KMS-11 (cell line): ENCODE measurements at regions not wholly inside any gene's neighbourhood (a gene's known extent, or its start where the extent isn't known, plus 50 kb on each side); places are given as distances from the start of the nearest gene placed in this dataset.

ENCODE experiments used
- H2AFZ ChIP-seq: fragments of 200-600 bp; sonication (generic); 2 replicates; pipeline ENCODE4 v1.6.1; 2016; ENCODE audit warnings: antibody characterized with exemption, mixed run types, low read depth
- H3K27ac ChIP-seq: fragments of 200-600 bp; sonication (generic); 2 replicates; pipeline ENCODE4 v1.6.1; 2016; ENCODE audit warnings: mild to moderate bottlenecking, mixed run types
- H3K27me3 ChIP-seq: fragments of 200-600 bp; sonication (generic); 2 replicates; pipeline ENCODE4 v1.6.1; 2017; ENCODE audit warnings: mild to moderate bottlenecking, low read depth, mixed run types, moderate library complexity; ENCODE audit not compliant: insufficient read depth
- H3K36me3 ChIP-seq: fragments of 200-600 bp; sonication (generic); 2 replicates; pipeline ENCODE4 v1.6.1; 2017; ENCODE audit warnings: mild to moderate bottlenecking, mixed run types; ENCODE audit not compliant: insufficient read depth
- H3K4me1 ChIP-seq: fragments of 200-600 bp; sonication (generic); 2 replicates; pipeline ENCODE4 v1.6.1; 2016; ENCODE audit warnings: mild to moderate bottlenecking, low read depth, mixed run types; ENCODE audit not compliant: poor library complexity, severe bottlenecking
- H3K4me2 ChIP-seq: fragments of 200-600 bp; sonication (generic); 2 replicates; pipeline ENCODE4 v1.7.0; 2016; ENCODE audit warnings: mild to moderate bottlenecking, mixed run types
- H3K4me3 ChIP-seq: fragments of 200-600 bp; sonication (generic); IDR thresholded peaks from 2 replicates; pipeline ENCODE4 v1.6.1; 2017; ENCODE audit warnings: low read depth, low read length, mixed read lengths; ENCODE audit not compliant: insufficient read depth
- H3K79me2 ChIP-seq: fragments of 200-600 bp; sonication (generic); 2 replicates; pipeline ENCODE4 v1.6.1; 2016; ENCODE audit warnings: low read depth, mixed run types; ENCODE audit not compliant: insufficient read depth
- H3K9ac ChIP-seq: fragments of 200-600 bp; sonication (generic); 2 replicates; pipeline ENCODE4 v1.6.1; 2016; ENCODE audit warnings: mild to moderate bottlenecking, mixed run types
- H4K20me1 ChIP-seq: fragments of 200-600 bp; sonication (generic); 2 replicates; pipeline ENCODE4 v1.6.1; 2016; ENCODE audit warnings: mild to moderate bottlenecking, mixed run types; ENCODE audit not compliant: insufficient read depth
- TF ChIP-seq, protein P1 (sequence below): fragments of 200-600 bp; sonication (generic); conservative IDR thresholded peaks from 2 replicates; pipeline ENCODE4 v1.6.1; 2017; ENCODE audit warnings: low read depth, mild to moderate bottlenecking, antibody characterized with exemption, low read length, moderate library complexity, mixed read lengths

DNA sequence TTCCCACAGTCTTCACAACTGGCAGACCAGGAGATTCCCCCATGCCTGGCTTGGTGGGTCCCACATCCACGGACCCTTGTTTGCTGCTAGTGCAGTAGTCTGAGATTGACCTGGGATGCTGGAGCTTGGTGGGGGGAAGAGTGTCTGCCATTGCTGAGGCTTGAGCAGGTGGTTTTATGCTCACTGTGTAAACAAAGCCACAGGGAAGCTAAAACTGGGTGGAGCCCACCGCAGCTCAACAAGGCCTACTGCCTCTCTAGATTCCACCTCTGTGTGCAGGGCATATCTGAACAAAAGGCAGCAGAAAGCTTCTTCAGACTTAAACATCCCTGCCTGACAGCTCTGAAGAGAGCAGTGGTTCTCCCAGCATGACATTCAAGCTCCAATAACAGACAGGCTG is 177.3 kb upstream of the ETV3 start:
- Histone ChIP-seq H3K4me2 (no peak overlapping the region), H3K27me3 (no peaks in the 10 kb centered on the region), H3K4me1 (no peaks in the 10 kb centered on the region), H2AFZ (no peak overlapping the region), H3K4me3 (no peak overlapping the region), H3K27ac (no peak overlapping the region), H4K20me1 (no peaks in the 10 kb centered on the region), H3K9ac (no peak overlapping the region), H3K36me3 (no peaks in the 10 kb centered on the region), H3K79me2 (no peaks in the 10 kb centered on the region)
- TF ChIP-seq, protein P1, sequence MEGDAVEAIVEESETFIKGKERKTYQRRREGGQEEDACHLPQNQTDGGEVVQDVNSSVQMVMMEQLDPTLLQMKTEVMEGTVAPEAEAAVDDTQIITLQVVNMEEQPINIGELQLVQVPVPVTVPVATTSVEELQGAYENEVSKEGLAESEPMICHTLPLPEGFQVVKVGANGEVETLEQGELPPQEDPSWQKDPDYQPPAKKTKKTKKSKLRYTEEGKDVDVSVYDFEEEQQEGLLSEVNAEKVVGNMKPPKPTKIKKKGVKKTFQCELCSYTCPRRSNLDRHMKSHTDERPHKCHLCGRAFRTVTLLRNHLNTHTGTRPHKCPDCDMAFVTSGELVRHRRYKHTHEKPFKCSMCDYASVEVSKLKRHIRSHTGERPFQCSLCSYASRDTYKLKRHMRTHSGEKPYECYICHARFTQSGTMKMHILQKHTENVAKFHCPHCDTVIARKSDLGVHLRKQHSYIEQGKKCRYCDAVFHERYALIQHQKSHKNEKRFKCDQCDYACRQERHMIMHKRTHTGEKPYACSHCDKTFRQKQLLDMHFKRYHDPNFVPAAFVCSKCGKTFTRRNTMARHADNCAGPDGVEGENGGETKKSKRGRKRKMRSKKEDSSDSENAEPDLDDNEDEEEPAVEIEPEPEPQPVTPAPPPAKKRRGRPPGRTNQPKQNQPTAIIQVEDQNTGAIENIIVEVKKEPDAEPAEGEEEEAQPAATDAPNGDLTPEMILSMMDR: no peak

DNA sequence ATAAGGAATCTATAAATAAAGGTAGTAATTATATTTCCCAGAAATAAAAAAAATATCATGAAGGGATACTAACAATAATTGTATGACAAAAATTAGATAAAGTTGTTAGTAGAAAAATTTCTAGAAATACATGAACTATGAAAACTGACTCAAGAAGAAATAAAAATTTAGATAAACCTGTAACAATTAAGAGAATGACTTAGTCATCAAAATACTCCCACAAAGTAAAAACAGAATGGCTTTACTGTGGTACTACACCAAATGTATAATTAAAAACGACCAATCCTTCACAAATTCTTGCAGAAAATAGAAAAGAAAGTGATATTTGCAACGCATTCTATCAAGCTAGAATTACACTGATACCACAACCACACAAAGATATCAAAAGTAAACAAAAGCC is 176.2 kb upstream of the ETV3 start:
- Histone ChIP-seq H3K79me2 (no peaks in the 10 kb centered on the region), H2AFZ (no peak overlapping the region), H3K4me3 (no peak overlapping the region), H4K20me1 (no peaks in the 10 kb centered on the region), H3K4me1 (no peaks in the 10 kb centered on the region), H3K9ac (no peak overlapping the region), H3K27me3 (no peaks in the 10 kb centered on the region), H3K36me3 (no peaks in the 10 kb centered on the region), H3K4me2 (no peak overlapping the region), H3K27ac (no peak overlapping the region)
- TF ChIP-seq, protein P1: no peak

DNA sequence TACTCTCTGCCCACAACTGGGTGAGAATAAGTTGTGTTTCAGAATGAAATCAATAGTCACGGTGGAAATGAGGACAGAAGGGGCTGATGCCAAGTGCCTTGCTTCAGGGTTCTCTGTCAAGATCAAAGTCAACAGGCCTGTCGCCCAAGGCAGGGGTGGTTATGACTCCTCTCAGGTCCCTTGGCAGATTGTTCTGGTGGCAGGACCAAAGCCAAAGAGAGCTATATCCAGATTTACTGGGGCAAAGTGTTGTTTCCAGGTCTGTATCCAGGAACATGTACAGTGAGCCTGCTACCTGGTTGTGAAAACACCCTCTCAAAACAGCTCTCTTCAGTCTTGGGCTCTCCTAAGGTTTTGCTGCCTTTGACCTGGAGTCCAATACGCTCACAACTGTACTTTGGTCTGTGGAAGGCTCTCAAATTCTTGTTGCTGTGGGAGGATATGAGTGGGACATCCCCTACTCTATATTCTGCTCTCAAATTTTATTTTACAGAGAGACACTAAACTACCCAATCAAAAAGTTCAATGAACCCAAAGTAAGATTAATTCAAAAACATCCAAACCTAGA is 175.1 kb upstream of the ETV3 start:
- TF ChIP-seq, protein P1: no peak
- Histone ChIP-seq H2AFZ (no peak overlapping the region), H3K27ac (no peak overlapping the region), H3K27me3 (no peaks in the 10 kb centered on the region), H3K36me3 (no peaks in the 10 kb centered on the region), H3K4me1 (no peaks in the 10 kb centered on the region), H3K79me2 (no peaks in the 10 kb centered on the region), H3K4me2 (no peak overlapping the region), H3K9ac (no peak overlapping the region), H3K4me3 (no peak overlapping the region), H4K20me1 (no peaks in the 10 kb centered on the region)

DNA sequence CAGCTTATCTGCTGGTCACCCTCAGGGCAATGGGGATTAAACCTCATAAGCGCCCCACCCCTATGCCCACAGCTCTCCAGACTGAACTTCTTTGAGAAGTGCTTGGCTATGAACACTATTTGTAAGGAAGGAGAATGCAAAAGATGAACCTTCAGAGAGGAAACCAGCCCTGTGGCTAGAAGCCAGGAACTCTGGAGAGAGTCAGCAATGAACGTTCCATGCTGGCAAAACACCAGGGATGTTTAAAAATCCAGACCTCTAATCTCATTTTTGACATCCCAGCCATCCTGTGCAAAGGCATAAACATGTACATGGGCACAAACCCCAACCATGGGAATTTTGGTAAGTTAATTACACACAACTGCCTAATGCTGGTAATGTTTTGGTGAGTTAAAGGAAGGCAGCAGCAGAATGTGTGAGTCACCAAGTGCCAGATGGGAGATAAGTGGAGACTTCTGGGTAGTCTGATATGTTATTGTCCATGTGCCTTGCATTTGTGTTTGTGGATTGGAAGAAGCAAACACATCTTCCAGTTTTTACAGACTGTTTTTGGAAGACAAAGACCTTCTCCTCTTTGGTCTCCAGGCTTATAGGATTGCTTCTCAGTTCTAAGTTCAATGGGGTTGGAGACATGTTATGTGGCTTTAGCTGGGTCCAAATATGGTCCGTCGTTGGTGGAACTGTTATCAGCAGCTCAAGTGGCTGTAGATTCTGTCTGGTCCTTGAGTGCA is 174.1 kb upstream of the ETV3 start:
- Histone ChIP-seq H3K4me2 (no peak overlapping the region), H3K79me2 (no peaks in the 10 kb centered on the region), H3K27ac (no peak overlapping the region), H3K27me3 (no peaks in the 10 kb centered on the region), H4K20me1 (no peaks in the 10 kb centered on the region), H3K9ac (no peak overlapping the region), H3K4me1 (peaks cover 5% of the 10 kb centered on the region), H2AFZ (no peak overlapping the region), H3K4me3 (no peak overlapping the region), H3K36me3 (no peaks in the 10 kb centered on the region)
- TF ChIP-seq, protein P1: no peak
